Endodermal cell (in vitro differentiated cells): ENCODE measurements at regions not wholly inside any gene's neighbourhood (a gene's known extent, or its start where the extent isn't known, plus 50 kb on each side); places are given as distances from the start of the nearest gene placed in this dataset.

Experiments
- DNase-seq: peaks from one replicate; pipeline ENCODE4 v3.0.0-alpha.2; 2017
- H3K27ac ChIP-seq: 2 replicates; pipeline ENCODE4 v1.5.1; 2013; ENCODE audit warnings: mild to moderate bottlenecking, low read depth, low read length, moderate library complexity
- H3K27me3 ChIP-seq: 2 replicates; pipeline ENCODE4 v1.6.1; 2013; ENCODE audit warnings: mild to moderate bottlenecking, low read length, moderate library complexity; ENCODE audit not compliant: insufficient read depth, control insufficient read depth, poor library complexity, severe bottlenecking
- H3K36me3 ChIP-seq: 2 replicates; pipeline ENCODE4 v1.7.0; 2013; ENCODE audit warnings: mild to moderate bottlenecking, low read length, moderate library complexity; ENCODE audit not compliant: control insufficient read depth, insufficient read depth
- H3K4me1 ChIP-seq: one replicate; pipeline ENCODE4 v1.7.0; 2013; ENCODE audit warnings: low read length; ENCODE audit not compliant: control insufficient read depth, insufficient read depth
- H3K4me3 ChIP-seq: 2 replicates; pipeline ENCODE4 v1.5.1; 2013; ENCODE audit warnings: mild to moderate bottlenecking, low read length, moderate library complexity
- H3K9ac ChIP-seq: 2 replicates; pipeline ENCODE4 v1.6.1; 2013; ENCODE audit warnings: mild to moderate bottlenecking, low read length, moderate library complexity; ENCODE audit not compliant: poor library complexity, severe bottlenecking; ENCODE audit errors: extremely low read depth
- H3K9me3 ChIP-seq: 2 replicates; pipeline ENCODE4 v1.6.1; 2013; ENCODE audit warnings: mild to moderate bottlenecking, low read length, moderate library complexity; ENCODE audit not compliant: control insufficient read depth
- H3K27ac Mint-ChIP-seq: 2 replicates; pipeline ENCODE4 v1.8.0; 2020; ENCODE audit warnings: mixed read lengths
- H3K27me3 Mint-ChIP-seq: 2 replicates; pipeline ENCODE4 v1.8.0; 2021; ENCODE audit warnings: mild to moderate bottlenecking, mixed read lengths; ENCODE audit not compliant: insufficient read depth
- H3K36me3 Mint-ChIP-seq: 2 replicates; pipeline ENCODE4 v1.8.0; 2020; ENCODE audit warnings: low read depth, mixed read lengths
- H3K4me1 Mint-ChIP-seq: 2 replicates; pipeline ENCODE4 v1.8.0; 2020; ENCODE audit warnings: mixed read lengths
- H3K4me3 Mint-ChIP-seq: 2 replicates; pipeline ENCODE4 v1.8.0; 2020; ENCODE audit warnings: mild to moderate bottlenecking, moderate library complexity, mixed read lengths
- H3K9me3 Mint-ChIP-seq: 2 replicates; pipeline ENCODE4 v1.8.0; 2020; ENCODE audit warnings: mild to moderate bottlenecking, mixed read lengths
- WGBS, 2 experiments: methylation state at CpG; one replicate each; pipeline versions ENCODE4 v1.1.5 to v1.1.7; 2013; ENCODE audit warnings: missing lambda C conversion rate in 2 of 2, mixed read lengths in 1 of 2; ENCODE audit not compliant: insufficient coverage in 1 of 2, insufficient read length in 1 of 2; 5-methylcytosine and 5-hydroxymethylcytosine counted together
- TF ChIP-seq, protein P1 (sequence below): fragments of 200-600 bp; sonication (generic); conservative IDR thresholded peaks from 2 replicates; pipeline ENCODE4 v1.5.0; 2021; ENCODE audit warnings: antibody characterized with exemption, mild to moderate bottlenecking

DNA sequence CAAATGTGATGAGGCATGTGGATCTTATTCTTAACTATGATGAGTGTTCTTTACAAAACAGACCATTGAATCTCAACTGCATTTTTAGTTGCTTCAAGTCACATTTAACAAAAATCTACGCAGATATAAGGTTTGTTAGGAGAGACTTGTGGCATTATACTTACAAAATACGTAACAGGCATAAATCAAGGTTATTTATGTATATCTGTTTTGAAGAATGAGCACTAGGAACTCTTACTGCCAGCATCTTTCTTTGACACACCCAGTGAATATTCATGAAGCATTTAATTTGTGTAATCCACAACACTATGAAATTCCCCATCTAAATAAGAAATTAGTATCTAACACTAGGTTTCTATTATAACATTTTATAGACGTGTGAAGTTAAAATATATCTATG is 186.3 kb downstream of the FAT4 start:
- no peak overlapping the region for H3K9ac ChIP-seq
- H3K36me3 Mint-ChIP-seq: no peaks in the 10 kb centered on the region

DNA sequence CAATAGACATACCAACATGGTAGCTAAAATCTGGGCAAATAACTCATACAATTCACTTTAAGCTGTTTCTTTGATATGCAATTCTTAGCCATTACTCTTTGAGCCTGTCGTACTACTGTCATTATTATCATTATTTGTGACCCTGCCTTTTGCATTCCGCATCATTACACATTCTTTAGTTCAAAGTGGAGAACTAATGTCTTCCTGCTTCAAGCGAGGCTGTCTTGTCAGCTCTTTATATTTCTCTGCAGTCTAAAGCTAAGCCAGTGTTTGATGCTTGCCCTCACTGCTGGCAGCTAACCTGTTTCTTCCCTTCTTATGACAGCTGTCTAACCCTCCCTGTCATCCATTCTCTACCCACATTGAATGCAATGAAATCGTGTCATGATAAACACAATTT is 186.8 kb downstream of the FAT4 start:
- Mint-ChIP-seq H3K27me3 (no peaks in the 10 kb centered on the region), H3K4me1 (no peaks in the 10 kb centered on the region), H3K36me3 (no peaks in the 10 kb centered on the region), H3K4me3 (no peak overlapping the region), H3K27ac (no peak overlapping the region), H3K9me3 (no peaks in the 10 kb centered on the region)
- TF ChIP-seq, protein P1, sequence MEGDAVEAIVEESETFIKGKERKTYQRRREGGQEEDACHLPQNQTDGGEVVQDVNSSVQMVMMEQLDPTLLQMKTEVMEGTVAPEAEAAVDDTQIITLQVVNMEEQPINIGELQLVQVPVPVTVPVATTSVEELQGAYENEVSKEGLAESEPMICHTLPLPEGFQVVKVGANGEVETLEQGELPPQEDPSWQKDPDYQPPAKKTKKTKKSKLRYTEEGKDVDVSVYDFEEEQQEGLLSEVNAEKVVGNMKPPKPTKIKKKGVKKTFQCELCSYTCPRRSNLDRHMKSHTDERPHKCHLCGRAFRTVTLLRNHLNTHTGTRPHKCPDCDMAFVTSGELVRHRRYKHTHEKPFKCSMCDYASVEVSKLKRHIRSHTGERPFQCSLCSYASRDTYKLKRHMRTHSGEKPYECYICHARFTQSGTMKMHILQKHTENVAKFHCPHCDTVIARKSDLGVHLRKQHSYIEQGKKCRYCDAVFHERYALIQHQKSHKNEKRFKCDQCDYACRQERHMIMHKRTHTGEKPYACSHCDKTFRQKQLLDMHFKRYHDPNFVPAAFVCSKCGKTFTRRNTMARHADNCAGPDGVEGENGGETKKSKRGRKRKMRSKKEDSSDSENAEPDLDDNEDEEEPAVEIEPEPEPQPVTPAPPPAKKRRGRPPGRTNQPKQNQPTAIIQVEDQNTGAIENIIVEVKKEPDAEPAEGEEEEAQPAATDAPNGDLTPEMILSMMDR: no peak
- no peak for DNase-seq
- Histone ChIP-seq H3K36me3 (no peaks in the 10 kb centered on the region), H3K27ac (no peak overlapping the region), H3K9me3 (no peaks in the 10 kb centered on the region), H3K4me1 (no peaks in the 10 kb centered on the region), H3K9ac (no peak overlapping the region), H3K4me3 (no peak overlapping the region), H3K27me3 (no peaks in the 10 kb centered on the region)
- 80 to 81% methylated on average over 4 of the region's 4 CpGs for WGBS, 2 experiments

More for the DNA sequence above, 186.3 kb downstream of the FAT4 start:
- no peaks in the 10 kb centered on the region for H3K9me3 ChIP-seq
- Mint-ChIP-seq H3K27ac (no peak overlapping the region), H3K4me3 (no peak overlapping the region), H3K27me3 (no peaks in the 10 kb centered on the region), H3K4me1 (no peaks in the 10 kb centered on the region), H3K9me3 (no peaks in the 10 kb centered on the region)
- no peaks in the 10 kb centered on the region for H3K4me1 ChIP-seq
- no peaks in the 10 kb centered on the region for H3K36me3 ChIP-seq
- no peak overlapping the region for H3K27ac ChIP-seq
- H3K27me3 ChIP-seq: no peaks in the 10 kb centered on the region
- TF ChIP-seq, protein P1: no peak
- DNase-seq: no peak
- 88% methylated on average over 2 of the region's 3 CpGs; no CpG with 5 or more reads in 1 of the 2 experiments for WGBS, 2 experiments
- H3K4me3 ChIP-seq: no peak overlapping the region

DNA sequence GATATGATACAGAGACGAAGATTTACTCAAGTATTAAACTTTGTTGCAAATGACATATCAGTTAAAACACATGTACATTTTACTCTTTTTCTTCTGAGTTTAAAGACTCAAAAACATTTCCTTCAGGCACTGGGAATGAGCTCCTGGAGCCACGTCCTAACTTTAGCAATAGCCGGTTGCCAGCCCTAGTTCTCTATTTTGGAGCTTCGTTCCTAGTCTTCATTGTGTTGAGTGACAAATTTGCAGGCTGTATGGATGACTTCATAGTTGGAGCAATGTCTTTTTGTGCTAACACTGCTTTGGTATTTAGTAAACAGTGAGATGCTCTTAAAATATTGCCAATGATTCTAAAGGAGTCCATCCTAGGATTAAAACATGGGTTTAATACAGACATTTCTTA is 190.9 kb downstream of the FAT4 start:
- Mint-ChIP-seq H3K36me3 (no peaks in the 10 kb centered on the region), H3K4me1 (no peaks in the 10 kb centered on the region), H3K9me3 (no peaks in the 10 kb centered on the region), H3K27ac (no peak overlapping the region), H3K4me3 (no peak overlapping the region), H3K27me3 (no peaks in the 10 kb centered on the region)
- 91% methylated on average over 4 of the region's 4 CpGs; no CpG with 5 or more reads in 1 of the 2 experiments for WGBS, 2 experiments
- no peak overlapping the region for H3K4me3 ChIP-seq
- no peaks in the 10 kb centered on the region for H3K27me3 ChIP-seq
- H3K9ac ChIP-seq: no peak overlapping the region
- H3K4me1 ChIP-seq: no peaks in the 10 kb centered on the region
- H3K27ac ChIP-seq: no peak overlapping the region
- DNase-seq: no peak
- TF ChIP-seq, protein P1: no peak
- no peaks in the 10 kb centered on the region for H3K36me3 ChIP-seq
- H3K9me3 ChIP-seq: no peaks in the 10 kb centered on the region
